DMS79 treated with DMSO at 0.1 percent for 48 hours (cell line): ENCODE measurements at regions not wholly inside any gene's neighbourhood (a gene's known extent, or its start where the extent isn't known, plus 50 kb on each side); places are given as distances from the start of the nearest gene placed in this dataset.

Experiments
- DNase-seq: peaks from one replicate; lab custom pipeline; 2025; lab: John Stamatoyannopoulos, UW

GRCh38 chr3:177300842-177301241 lies 103.6 kb upstream of the TBL1XR1 start:
- peak; percentile 28 for DNase-seq

GRCh38 chr3:177306252-177306651 lies 109.0 kb upstream of the TBL1XR1 start:
- DNase-seq: no peak

- no peak for DNase-seq
Observed at GRCh38 chr3:177307391-177307790, 110.1 kb upstream of the TBL1XR1 start.

GRCh38 chr3:177307826-177308225 lies 110.5 kb upstream of the TBL1XR1 start:
- no peak for DNase-seq

DNA sequence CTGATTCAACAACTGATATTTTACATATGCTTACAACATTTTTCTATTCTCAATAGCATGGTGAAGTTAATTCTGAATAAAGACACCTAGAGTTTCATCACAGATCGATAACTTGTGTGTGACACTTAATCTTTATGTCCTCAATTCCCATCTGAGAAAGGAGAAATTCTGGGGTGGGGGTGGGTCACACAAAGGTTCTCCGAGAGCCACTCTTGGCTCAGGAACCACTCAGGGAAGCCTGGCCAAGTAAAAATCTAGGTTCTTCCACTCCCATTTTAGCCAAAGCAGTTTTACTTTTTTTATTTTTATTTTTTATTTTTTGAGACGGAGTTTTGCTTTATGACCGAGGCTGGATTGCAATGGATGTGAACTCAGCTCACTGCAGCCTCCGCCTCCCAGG lies 111.0 kb upstream of the TBL1XR1 start:
- DNase-seq: no peak

GRCh38 chr3:177308911-177309310 lies 111.6 kb upstream of the TBL1XR1 start:
- no peak for DNase-seq

DNA sequence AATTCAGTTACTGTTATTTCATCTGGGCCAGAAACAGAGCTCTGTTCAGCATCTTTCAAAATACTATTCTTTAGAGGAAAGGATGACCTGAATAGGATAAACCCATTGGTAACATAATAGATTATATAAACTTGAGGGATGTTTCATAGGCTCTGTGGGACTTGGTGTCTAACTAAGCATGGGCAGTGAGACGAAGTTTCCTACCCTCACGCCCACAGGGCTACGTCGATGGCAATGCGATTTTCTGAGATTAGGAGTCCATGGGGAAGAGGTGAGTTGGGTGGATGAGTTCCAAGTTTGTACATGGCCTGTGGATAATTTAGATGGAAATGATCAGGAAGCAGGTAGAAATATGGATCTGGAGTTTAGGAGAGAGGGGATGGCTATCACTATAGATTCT lies 115.2 kb upstream of the TBL1XR1 start:
- no peak for DNase-seq

DNA sequence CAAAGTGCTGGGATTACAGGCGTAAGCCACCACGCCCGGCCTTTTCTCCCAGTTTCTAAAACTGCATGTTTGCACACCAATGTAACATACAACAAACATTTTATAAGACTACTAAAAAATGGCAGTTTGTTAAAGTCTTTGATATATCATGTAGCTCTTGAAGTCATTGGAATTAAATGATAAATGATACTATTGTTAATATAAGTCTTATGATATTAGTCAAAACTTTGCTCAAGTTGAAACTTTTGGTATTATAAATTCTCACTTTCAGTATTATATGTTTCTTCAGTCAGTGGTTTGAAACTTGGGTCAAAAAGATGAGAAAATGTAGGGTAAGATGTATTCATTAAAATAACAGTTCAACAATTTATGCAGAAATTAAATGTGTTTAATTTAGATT lies 117.6 kb upstream of the TBL1XR1 start:
- no peak for DNase-seq

- DNase-seq: no peak
Observed at GRCh38 chr3:177317247-177317646, 120.0 kb upstream of the TBL1XR1 start.

DNA sequence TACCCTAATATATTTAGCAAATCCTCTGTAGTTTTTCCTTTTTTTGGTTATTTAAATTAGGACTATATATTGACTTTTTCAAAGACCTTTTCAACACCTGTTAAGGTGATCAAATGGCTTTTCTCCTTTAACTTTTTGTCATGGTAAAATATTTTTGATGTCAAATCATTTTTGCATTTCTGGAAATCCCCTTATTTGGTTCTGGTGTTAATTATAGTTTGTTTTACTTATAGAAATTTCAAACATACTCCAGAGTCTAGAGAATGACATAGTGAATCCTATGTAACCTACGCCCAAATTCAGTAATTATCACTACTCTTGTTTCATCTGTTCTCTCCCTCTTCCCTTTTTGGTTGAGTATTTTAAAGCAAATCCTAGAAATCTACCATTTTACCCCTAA lies 121.3 kb upstream of the TBL1XR1 start:
- DNase-seq: no peak

DNA sequence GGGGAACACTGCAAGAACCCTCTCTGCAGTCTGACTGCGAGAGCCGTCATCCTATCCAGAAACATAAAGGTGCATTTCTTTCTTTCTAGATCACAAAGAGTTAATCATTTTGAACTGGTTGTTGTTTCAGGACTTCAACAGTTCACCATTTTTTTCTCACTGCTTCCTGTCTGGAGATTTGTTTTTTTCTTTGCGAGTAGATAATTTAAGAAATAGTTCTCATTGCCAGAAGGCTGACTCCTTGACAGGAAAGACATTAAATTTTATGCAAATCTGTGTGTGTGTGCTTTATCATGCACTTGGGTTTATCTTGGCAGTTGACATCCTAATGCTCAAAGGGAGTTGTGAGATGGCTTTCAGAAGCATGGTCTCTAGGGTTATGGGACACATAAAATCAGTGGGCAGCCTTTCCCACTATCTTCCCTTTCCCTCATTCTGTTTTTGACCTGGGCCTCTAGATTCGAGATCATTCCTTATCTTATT lies 123.5 kb upstream of the TBL1XR1 start:
- no peak for DNase-seq

- DNase-seq: no peak
Observed at GRCh38 chr3:177321819-177322218, 124.5 kb upstream of the TBL1XR1 start.

DNA sequence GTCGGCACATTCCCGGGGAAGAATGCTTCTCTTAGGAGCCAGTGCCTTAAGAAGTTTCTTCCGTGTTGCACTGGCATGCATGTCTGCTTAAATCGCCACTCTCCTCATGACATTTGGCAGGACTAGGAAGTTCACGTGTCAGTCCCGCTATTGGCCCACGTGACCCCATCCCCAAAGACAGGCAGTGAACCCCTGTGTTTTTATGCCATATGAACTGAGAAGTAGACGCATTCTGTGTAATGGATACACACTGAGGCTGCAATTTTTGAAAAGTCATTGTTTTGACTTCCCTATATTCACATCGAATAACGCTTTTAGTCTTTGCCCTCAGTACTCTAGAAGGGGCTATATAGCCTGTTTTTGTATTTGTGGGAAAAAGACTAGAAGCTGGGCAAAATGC lies 125.6 kb upstream of the TBL1XR1 start:
- no peak for DNase-seq

- no peak for DNase-seq
Observed at GRCh38 chr3:177329854-177330253, 132.6 kb upstream of the TBL1XR1 start.

- no peak for DNase-seq
Observed at GRCh38 chr3:177330779-177331178, 133.5 kb upstream of the TBL1XR1 start.

DNA sequence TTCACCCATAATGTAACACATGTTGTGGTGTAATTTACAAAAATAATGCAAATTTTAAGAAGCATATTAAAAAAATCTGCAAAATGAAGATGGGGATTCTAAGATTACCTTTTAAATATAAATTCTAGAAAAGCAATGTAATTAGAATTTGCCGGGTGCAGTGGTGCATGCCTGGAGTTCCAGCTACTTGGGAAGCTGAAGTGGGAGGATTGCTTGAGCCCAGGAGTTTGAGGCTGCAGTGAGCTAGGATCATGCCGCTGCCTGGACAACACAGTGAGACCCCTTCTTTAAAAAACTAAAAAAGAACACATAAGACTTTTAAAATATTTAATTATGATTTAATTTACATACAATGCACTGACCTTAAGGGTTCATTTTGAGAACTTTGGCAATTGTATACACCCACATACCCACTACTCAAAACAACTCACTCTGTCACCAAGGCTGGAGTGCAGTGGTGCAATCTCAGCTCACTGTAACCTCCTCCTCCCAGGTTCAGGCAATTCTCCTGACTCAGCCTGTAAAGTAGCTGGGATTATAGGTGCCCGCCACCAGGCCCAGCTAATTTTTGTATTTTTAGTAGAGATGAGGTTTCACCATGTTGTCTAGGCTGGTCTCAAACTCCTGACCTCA lies 134.0 kb upstream of the TBL1XR1 start:
- no peak for DNase-seq

- DNase-seq: no peak
Observed at GRCh38 chr3:177332955-177333354, 135.7 kb upstream of the TBL1XR1 start.

DNA sequence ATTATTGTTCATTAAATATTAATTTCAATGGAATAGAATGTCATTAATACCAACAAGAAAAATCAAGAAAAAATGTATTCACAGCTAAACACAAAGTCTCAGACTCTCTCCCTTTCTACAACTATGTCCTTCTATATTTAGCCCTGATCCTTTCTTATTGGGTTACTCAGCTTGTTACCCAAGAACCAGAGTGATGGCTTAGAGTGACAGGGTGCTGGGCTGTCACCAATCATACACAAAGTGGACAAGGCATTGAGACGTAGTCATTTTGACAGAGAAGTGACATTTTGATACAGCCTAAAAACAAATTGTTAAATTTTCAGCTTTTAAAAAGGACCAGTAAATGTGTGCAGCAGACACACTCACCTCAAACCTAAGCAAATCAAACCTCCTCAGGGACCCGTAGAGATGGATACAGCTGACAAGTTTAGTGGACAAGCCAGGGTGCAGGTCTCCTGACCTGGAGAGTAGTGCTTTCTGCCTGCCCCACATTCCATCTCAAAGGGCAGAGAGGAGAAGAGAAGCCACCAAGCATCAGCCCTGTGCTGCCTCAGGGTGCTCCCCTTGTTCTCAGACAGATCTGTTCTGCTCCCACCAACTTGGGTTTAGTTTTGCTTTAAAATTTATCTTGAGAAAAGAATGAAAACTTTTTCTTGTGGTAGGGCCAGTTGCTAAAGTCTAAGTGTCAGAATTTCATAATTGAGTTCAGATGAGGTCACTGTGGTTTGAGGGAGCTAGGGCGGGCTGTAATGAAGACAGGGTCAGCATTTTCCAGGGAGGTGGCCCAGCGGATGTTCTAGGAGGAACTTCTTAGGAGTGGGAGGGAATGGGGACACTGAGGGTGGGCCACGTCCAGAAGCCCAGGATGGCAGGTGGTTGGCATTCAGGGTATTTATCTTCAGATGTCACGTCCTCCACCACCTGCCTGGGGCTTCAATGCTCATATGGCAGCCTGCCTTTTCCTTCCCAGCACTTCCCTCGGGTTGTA lies 136.5 kb upstream of the TBL1XR1 start:
- no peak for DNase-seq

- no peak for DNase-seq
Observed at GRCh38 chr3:177334803-177335202, 137.5 kb upstream of the TBL1XR1 start.

DNA sequence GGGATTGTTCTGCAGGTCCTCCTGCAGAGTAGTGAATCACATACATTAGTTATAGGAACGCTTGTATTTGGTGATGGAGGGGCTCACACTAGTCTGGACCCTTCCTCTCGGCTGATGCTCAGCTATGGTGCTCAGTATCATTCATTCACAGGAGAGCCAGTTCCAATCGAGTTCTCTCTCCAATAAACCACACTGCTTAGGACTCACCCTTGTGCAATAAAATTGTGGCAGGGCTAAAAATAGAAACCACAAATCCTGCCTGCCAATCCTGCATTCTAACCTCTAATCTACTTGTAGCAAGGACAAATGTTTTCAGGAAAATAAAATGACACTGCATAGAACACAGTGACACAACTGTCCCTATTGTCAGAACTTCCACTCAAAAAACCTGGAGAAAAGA lies 138.4 kb upstream of the TBL1XR1 start:
- DNase-seq: no peak

- DNase-seq: no peak
Observed at GRCh38 chr3:177336873-177337450, 139.7 kb upstream of the TBL1XR1 start.

GRCh38 chr3:177337541-177338331 lies 140.5 kb upstream of the TBL1XR1 start:
- no peak for DNase-seq
